ENCODE measurements at regions not wholly inside any gene's neighbourhood (a gene's known extent, or its start where the extent isn't known, plus 50 kb on each side); places are given as distances from the start of the nearest gene placed in this dataset.

DNA sequence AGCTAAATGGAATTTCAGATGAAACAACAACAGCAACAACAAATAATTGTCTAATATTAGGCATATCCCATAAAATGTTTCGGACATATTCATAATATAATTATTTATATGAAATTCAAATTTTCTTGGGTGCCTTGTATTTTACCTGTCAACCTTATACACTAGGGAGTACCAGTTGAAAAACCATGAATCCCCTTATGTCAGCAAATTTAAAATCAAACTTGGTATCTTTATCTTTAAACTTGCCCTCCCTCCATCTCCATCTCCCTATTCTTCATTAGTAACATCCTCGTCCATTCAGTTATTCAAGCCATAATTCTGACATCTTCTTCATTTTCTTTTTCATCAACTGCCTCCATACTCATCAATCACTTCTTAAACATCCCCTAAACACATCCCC is 974.5 kb upstream of the HS3ST1 start:
- TF ChIP-seq, protein P1, sequence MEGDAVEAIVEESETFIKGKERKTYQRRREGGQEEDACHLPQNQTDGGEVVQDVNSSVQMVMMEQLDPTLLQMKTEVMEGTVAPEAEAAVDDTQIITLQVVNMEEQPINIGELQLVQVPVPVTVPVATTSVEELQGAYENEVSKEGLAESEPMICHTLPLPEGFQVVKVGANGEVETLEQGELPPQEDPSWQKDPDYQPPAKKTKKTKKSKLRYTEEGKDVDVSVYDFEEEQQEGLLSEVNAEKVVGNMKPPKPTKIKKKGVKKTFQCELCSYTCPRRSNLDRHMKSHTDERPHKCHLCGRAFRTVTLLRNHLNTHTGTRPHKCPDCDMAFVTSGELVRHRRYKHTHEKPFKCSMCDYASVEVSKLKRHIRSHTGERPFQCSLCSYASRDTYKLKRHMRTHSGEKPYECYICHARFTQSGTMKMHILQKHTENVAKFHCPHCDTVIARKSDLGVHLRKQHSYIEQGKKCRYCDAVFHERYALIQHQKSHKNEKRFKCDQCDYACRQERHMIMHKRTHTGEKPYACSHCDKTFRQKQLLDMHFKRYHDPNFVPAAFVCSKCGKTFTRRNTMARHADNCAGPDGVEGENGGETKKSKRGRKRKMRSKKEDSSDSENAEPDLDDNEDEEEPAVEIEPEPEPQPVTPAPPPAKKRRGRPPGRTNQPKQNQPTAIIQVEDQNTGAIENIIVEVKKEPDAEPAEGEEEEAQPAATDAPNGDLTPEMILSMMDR (IDR thresholded peaks at IDR 0.05), result no peak
- TF ChIP-seq POLR2A (IDR thresholded peaks at IDR 0.05), result no peak
